ENCODE measurements at regions not wholly inside any gene's neighbourhood (a gene's known extent, or its start where the extent isn't known, plus 50 kb on each side); places are given as distances from the start of the nearest gene placed in this dataset.

GRCh38 chr12:118467641-118468305, 91.4 kb downstream of the SUDS3 start:
- DNase-seq = no peak
- TF ChIP-seq, protein P1, sequence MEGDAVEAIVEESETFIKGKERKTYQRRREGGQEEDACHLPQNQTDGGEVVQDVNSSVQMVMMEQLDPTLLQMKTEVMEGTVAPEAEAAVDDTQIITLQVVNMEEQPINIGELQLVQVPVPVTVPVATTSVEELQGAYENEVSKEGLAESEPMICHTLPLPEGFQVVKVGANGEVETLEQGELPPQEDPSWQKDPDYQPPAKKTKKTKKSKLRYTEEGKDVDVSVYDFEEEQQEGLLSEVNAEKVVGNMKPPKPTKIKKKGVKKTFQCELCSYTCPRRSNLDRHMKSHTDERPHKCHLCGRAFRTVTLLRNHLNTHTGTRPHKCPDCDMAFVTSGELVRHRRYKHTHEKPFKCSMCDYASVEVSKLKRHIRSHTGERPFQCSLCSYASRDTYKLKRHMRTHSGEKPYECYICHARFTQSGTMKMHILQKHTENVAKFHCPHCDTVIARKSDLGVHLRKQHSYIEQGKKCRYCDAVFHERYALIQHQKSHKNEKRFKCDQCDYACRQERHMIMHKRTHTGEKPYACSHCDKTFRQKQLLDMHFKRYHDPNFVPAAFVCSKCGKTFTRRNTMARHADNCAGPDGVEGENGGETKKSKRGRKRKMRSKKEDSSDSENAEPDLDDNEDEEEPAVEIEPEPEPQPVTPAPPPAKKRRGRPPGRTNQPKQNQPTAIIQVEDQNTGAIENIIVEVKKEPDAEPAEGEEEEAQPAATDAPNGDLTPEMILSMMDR (conservative IDR thresholded peaks at IDR 0.05) = no peak
- Histone ChIP-seq H3K9me3 (ENCODE audit: control insufficient read depth, low read length) (no peaks in the 10 kb centered on the region), H3K4me1 (ENCODE audit: control insufficient read depth, insufficient read depth, low read length) (no peaks in the 10 kb centered on the region), H3K27ac (ENCODE audit: low read depth, low read length) (no peak overlapping the region), H3K4me3 (ENCODE audit: low read length) (no peak overlapping the region), H3K36me3 (ENCODE audit: control insufficient read depth, insufficient read depth, low read length) (no peaks in the 10 kb centered on the region), H3K27me3 (ENCODE audit: control insufficient read depth, insufficient read depth, low read length, poor library complexity, severe bottlenecking) (no peaks in the 10 kb centered on the region), H3K9ac (ENCODE audit: extremely low read depth, low read length, poor library complexity, severe bottlenecking) (no peak overlapping the region)
- Mint-ChIP-seq H3K27me3 (ENCODE audit: insufficient read depth) (no peaks in the 10 kb centered on the region), H3K4me3 (no peak overlapping the region), H3K36me3 (ENCODE audit: low read depth) (no peaks in the 10 kb centered on the region), H3K9me3 (peaks cover 2% of the 10 kb centered on the region), H3K4me1 (no peaks in the 10 kb centered on the region), H3K27ac (no peak overlapping the region)
- 83 to 96% methylated on average over 1 to 3 of the region's 3 CpGs for WGBS, 2 experiments (ENCODE audit: insufficient coverage in 1 of 2, insufficient read length in 1 of 2)

DNA sequence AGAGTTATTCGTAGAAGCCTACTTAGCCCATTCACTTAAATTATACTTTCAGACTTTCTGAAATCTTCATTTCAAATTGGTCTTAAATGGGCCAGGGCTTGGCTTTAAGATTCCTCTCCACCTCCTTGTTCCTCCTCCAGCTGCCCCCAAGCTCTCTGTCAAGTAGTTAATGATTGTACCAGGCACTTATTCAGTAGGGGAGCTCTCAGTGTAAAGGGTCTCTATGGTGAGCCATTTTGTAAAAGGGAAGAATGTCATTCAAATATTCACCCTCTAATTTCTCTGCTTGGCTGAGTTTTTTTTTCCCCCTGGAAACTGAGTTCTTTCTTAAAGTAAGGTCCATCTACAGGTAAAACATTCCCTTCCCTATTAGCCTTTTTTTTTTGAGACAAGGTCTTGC, 96.6 kb downstream of the SUDS3 start:
- Histone ChIP-seq H3K27me3 (ENCODE audit: control insufficient read depth, insufficient read depth, low read length, poor library complexity, severe bottlenecking) (no peaks in the 10 kb centered on the region), H3K9ac (ENCODE audit: extremely low read depth, low read length, poor library complexity, severe bottlenecking) (no peak overlapping the region), H3K27ac (ENCODE audit: low read depth, low read length) (no peak overlapping the region), H3K9me3 (ENCODE audit: control insufficient read depth, low read length) (no peaks in the 10 kb centered on the region), H3K4me1 (ENCODE audit: control insufficient read depth, insufficient read depth, low read length) (no peaks in the 10 kb centered on the region), H3K36me3 (ENCODE audit: control insufficient read depth, insufficient read depth, low read length) (no peaks in the 10 kb centered on the region), H3K4me3 (ENCODE audit: low read length) (no peak overlapping the region)
- Mint-ChIP-seq H3K4me1 (no peaks in the 10 kb centered on the region), H3K4me3 (no peak overlapping the region), H3K36me3 (ENCODE audit: low read depth) (no peaks in the 10 kb centered on the region), H3K9me3 (peaks cover 2% of the 10 kb centered on the region), H3K27ac (no peak overlapping the region), H3K27me3 (ENCODE audit: insufficient read depth) (peaks cover 2% of the 10 kb centered on the region)
- TF ChIP-seq, protein P1 (conservative IDR thresholded peaks at IDR 0.05) = no peak
- 100% methylated on average over 1 of the region's 1 CpG for WGBS, 2 experiments (ENCODE audit: insufficient coverage in 1 of 2, insufficient read length in 1 of 2)
- DNase-seq = no peak

DNA sequence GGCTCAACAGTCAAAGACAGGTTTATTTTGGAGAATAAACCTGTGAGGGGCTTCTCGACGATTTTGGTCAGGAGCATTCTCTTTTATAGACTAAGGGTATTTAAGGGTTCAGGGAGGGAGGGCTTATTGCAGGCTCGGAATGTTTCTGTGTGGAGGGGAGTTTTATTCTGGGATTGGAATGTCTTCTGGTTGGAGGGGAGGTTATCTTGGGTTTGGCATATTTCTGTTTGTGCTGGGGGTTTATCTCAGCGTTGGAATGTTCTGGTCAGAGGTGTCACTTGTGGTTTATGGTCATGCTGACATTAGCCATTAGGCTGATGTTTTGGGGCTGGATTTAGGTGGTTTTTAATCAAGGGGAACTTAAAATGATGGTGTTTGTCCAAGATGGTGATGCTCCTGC, 103.9 kb downstream of the SUDS3 start:
- no peaks in the 10 kb centered on the region for H3K36me3 ChIP-seq (ENCODE audit: control insufficient read depth, insufficient read depth, low read length)
- Mint-ChIP-seq H3K36me3 (ENCODE audit: low read depth) (no peaks in the 10 kb centered on the region), H3K4me3 (no peak overlapping the region), H3K27ac (no peak overlapping the region), H3K4me1 (peaks cover 1% of the 10 kb centered on the region), H3K27me3 (ENCODE audit: insufficient read depth) (no peaks in the 10 kb centered on the region), H3K9me3 (peaks cover 3% of the 10 kb centered on the region)
- H3K4me1 ChIP-seq (ENCODE audit: control insufficient read depth, insufficient read depth, low read length) = no peaks in the 10 kb centered on the region
- no peak overlapping the region for H3K27ac ChIP-seq (ENCODE audit: low read depth, low read length)
- no peak overlapping the region for H3K4me3 ChIP-seq (ENCODE audit: low read length)
- no peaks in the 10 kb centered on the region for H3K27me3 ChIP-seq (ENCODE audit: control insufficient read depth, insufficient read depth, low read length, poor library complexity, severe bottlenecking)
- no peak for DNase-seq
- TF ChIP-seq, protein P1 (conservative IDR thresholded peaks at IDR 0.05) = no peak
- H3K9ac ChIP-seq (ENCODE audit: extremely low read depth, low read length, poor library complexity, severe bottlenecking) = no peak overlapping the region
- WGBS, 2 experiments (ENCODE audit: insufficient coverage in 1 of 2, insufficient read length in 1 of 2) = 78 to 84% methylated on average over 4 of the region's 4 CpGs
- H3K9me3 ChIP-seq (ENCODE audit: control insufficient read depth, low read length) = no peaks in the 10 kb centered on the region
